GM10248 (cell line): ENCODE measurements at regions not wholly inside any gene's neighbourhood (a gene's known extent, or its start where the extent isn't known, plus 50 kb on each side); places are given as distances from the start of the nearest gene placed in this dataset.

ENCODE experiments used
- CTCF ChIA-PET: fragments of 300-600 bp; sonication (Branson Sonifier 250); formaldehyde crosslinking; extraction: SDS; loops from one replicate; lab custom pipeline; 2021; ENCODE audit warnings: antibody characterized with exemption; lab: Yijun Ruan, JAX
- POLR2A ChIA-PET: fragments of 350-650 bp; sonication (Branson Sonifier 250); formaldehyde crosslinking; extraction: SDS; loops from one replicate; lab custom pipeline; 2020; ENCODE audit warnings: antibody characterized with exemption; lab: Yijun Ruan, JAX
- DNase-seq: peaks from one replicate; pipeline ENCODE4 v3.0.0; 2012; ENCODE audit errors: extremely low spot score
- CTCF ChIP-seq: IDR thresholded peaks from 2 replicates; pipeline ENCODE4 v1.5.1; 2012; ENCODE audit warnings: mild to moderate bottlenecking, low read depth; ENCODE audit errors: extremely low read depth, missing control alignments, control extremely low read depth

- ChIA-PET CTCF (interaction anchor here (1.1 kb wide), 1 partner anchor 12 kb away, joined by 4 read pairs; no protein-coding TSS in a partner anchor), POLR2A (no interaction called here)
- DNase-seq: no peak
- TF ChIP-seq CTCF: no peak
These were observed 335.3 kb downstream of the DIRAS2 start for GRCh38 chr9:90307167-90307833.

- CTCF ChIA-PET: interaction anchor here (1.1 kb wide), 1 partner anchor 12 kb away, joined by 4 read pairs; no protein-coding TSS in a partner anchor
- POLR2A ChIA-PET: no interaction called here
- no peak for TF ChIP-seq CTCF
- DNase-seq: no peak
These were observed 334.7 kb downstream of the DIRAS2 start for GRCh38 chr9:90307891-90308290.

GRCh38 chr9:90308691-90309090, 333.9 kb downstream of the DIRAS2 start:
- no peak for TF ChIP-seq CTCF
- DNase-seq: no peak
- CTCF ChIA-PET: interaction anchor here (1.1 to 2.0 kb wide), 2 partner anchors 10 to 15 kb away, joined by 3 to 7 read pairs; no protein-coding TSS in a partner anchor
- POLR2A ChIA-PET: no interaction called here

GRCh38 chr9:90309809-90310520, 332.7 kb downstream of the DIRAS2 start:
- CTCF ChIA-PET: interaction anchor here (1.0 to 2.0 kb wide), 3 partner anchors 9 to 29 kb away, joined by 3 to 7 read pairs (median 3); no protein-coding TSS in a partner anchor
- POLR2A ChIA-PET: interaction anchor here (0.5 kb wide), 1 partner anchor 249 kb away, joined by 3 read pairs; no protein-coding TSS in a partner anchor
- no peak for DNase-seq
- TF ChIP-seq CTCF: no peak

GRCh38 chr9:90310521-90310876, 332.1 kb downstream of the DIRAS2 start:
- CTCF ChIA-PET: interaction anchor here (2.0 kb wide), 1 partner anchor 8 kb away, joined by 7 read pairs; no protein-coding TSS in a partner anchor
- TF ChIP-seq CTCF: no peak
- POLR2A ChIA-PET: interaction anchor here (0.5 kb wide), 1 partner anchor 250 kb away, joined by 3 read pairs; no protein-coding TSS in a partner anchor
- DNase-seq: no peak

- CTCF ChIA-PET: interaction anchor here (0.7 to 1.1 kb wide), 2 partner anchors 11 to 43 kb away, joined by 3 read pairs; no protein-coding TSS in a partner anchor
- TF ChIP-seq CTCF: no peak
- no peak for DNase-seq
- POLR2A ChIA-PET: interaction anchor here (0.7 kb wide), 1 partner anchor 136 kb away, joined by 3 read pairs; no protein-coding TSS in a partner anchor
These were observed 330.8 kb downstream of the DIRAS2 start for GRCh38 chr9:90311811-90312210.
